ENCODE measurements at regions not wholly inside any gene's neighbourhood (a gene's known extent, or its start where the extent isn't known, plus 50 kb on each side); places are given as distances from the start of the nearest gene placed in this dataset.

- no peaks in the 10 kb centered on the region for H3K4me1 ChIP-seq (ENCODE audit: control insufficient read depth, insufficient read depth, low read length)
- no peak overlapping the region for H3K4me3 ChIP-seq (ENCODE audit: low read length)
- H3K4me2 ChIP-seq (ENCODE audit: low read length), result peak overlapping the region; percentile 50
- H3K9me3 ChIP-seq (replicated peaks; ENCODE audit: low read length), result no peaks in the 10 kb centered on the region
- no peak overlapping the region for H3K9ac ChIP-seq (ENCODE audit: low read depth, low read length)
- H3K27me3 ChIP-seq (ENCODE audit: control insufficient read depth, insufficient read depth, low read length), result no peaks in the 10 kb centered on the region
- no peaks in the 10 kb centered on the region for H3K36me3 ChIP-seq (ENCODE audit: insufficient read depth, low read length)
Measured at GRCh38 chr7:13179775-13180523, 492.5 kb downstream of the ARL4A start.

GRCh38 chr7:13181216-13181615, 493.8 kb downstream of the ARL4A start:
- no peak overlapping the region for H3K4me2 ChIP-seq (ENCODE audit: low read length)
- H3K4me1 ChIP-seq (ENCODE audit: control insufficient read depth, insufficient read depth, low read length), result no peaks in the 10 kb centered on the region
- H3K4me3 ChIP-seq (ENCODE audit: low read length), result no peak overlapping the region
- no peaks in the 10 kb centered on the region for H3K9me3 ChIP-seq (replicated peaks; ENCODE audit: low read length)
- no peak overlapping the region for H3K9ac ChIP-seq (ENCODE audit: low read depth, low read length)
- no peaks in the 10 kb centered on the region for H3K27me3 ChIP-seq (ENCODE audit: control insufficient read depth, insufficient read depth, low read length)
- H3K36me3 ChIP-seq (ENCODE audit: insufficient read depth, low read length), result no peaks in the 10 kb centered on the region

- H3K27me3 ChIP-seq (ENCODE audit: control insufficient read depth, insufficient read depth, low read length), result no peaks in the 10 kb centered on the region
- H3K4me2 ChIP-seq (ENCODE audit: low read length), result no peak overlapping the region
- no peaks in the 10 kb centered on the region for H3K36me3 ChIP-seq (ENCODE audit: insufficient read depth, low read length)
- no peak overlapping the region for H3K4me3 ChIP-seq (ENCODE audit: low read length)
- H3K9ac ChIP-seq (ENCODE audit: low read depth, low read length), result no peak overlapping the region
- H3K9me3 ChIP-seq (replicated peaks; ENCODE audit: low read length), result no peaks in the 10 kb centered on the region
- H3K4me1 ChIP-seq (ENCODE audit: control insufficient read depth, insufficient read depth, low read length), result no peaks in the 10 kb centered on the region
Measured at GRCh38 chr7:13185139-13185538, 497.7 kb downstream of the ARL4A start.

GRCh38 chr7:13188236-13188805, 500.9 kb downstream of the ARL4A start:
- Histone ChIP-seq H3K27me3 (ENCODE audit: control insufficient read depth, insufficient read depth, low read length) (no peaks in the 10 kb centered on the region), H3K9ac (ENCODE audit: low read depth, low read length) (no peak overlapping the region), H3K4me1 (ENCODE audit: control insufficient read depth, insufficient read depth, low read length) (no peaks in the 10 kb centered on the region), H3K4me3 (ENCODE audit: low read length) (no peak overlapping the region), H3K9me3 (replicated peaks; ENCODE audit: low read length) (no peaks in the 10 kb centered on the region), H3K4me2 (ENCODE audit: low read length) (no peak overlapping the region), H3K36me3 (ENCODE audit: insufficient read depth, low read length) (no peaks in the 10 kb centered on the region)

GRCh38 chr7:13188922-13189321, 501.5 kb downstream of the ARL4A start:
- no peaks in the 10 kb centered on the region for H3K9me3 ChIP-seq (replicated peaks; ENCODE audit: low read length)
- no peak overlapping the region for H3K9ac ChIP-seq (ENCODE audit: low read depth, low read length)

GRCh38 chr7:13189668-13190067, 502.2 kb downstream of the ARL4A start:
- H3K36me3 ChIP-seq (ENCODE audit: insufficient read depth, low read length), result no peaks in the 10 kb centered on the region
- no peak overlapping the region for H3K4me2 ChIP-seq (ENCODE audit: low read length)
- H3K4me1 ChIP-seq (ENCODE audit: control insufficient read depth, insufficient read depth, low read length), result no peaks in the 10 kb centered on the region
- H3K9me3 ChIP-seq (replicated peaks; ENCODE audit: low read length), result no peaks in the 10 kb centered on the region
- H3K4me3 ChIP-seq (ENCODE audit: low read length), result no peak overlapping the region
- no peaks in the 10 kb centered on the region for H3K27me3 ChIP-seq (ENCODE audit: control insufficient read depth, insufficient read depth, low read length)
- H3K9ac ChIP-seq (ENCODE audit: low read depth, low read length), result no peak overlapping the region

More at GRCh38 chr7:13188922-13189321, 501.5 kb downstream of the ARL4A start:
- H3K36me3 ChIP-seq (ENCODE audit: insufficient read depth, low read length), result no peaks in the 10 kb centered on the region
- no peaks in the 10 kb centered on the region for H3K27me3 ChIP-seq (ENCODE audit: control insufficient read depth, insufficient read depth, low read length)
- no peak overlapping the region for H3K4me3 ChIP-seq (ENCODE audit: low read length)
- H3K4me1 ChIP-seq (ENCODE audit: control insufficient read depth, insufficient read depth, low read length), result no peaks in the 10 kb centered on the region
- H3K4me2 ChIP-seq (ENCODE audit: low read length), result no peak overlapping the region

GRCh38 chr7:13197501-13197900, 510.1 kb downstream of the ARL4A start:
- Histone ChIP-seq H3K4me1 (ENCODE audit: control insufficient read depth, insufficient read depth, low read length) (peaks cover 10% of the 10 kb centered on the region), H3K36me3 (ENCODE audit: insufficient read depth, low read length) (no peaks in the 10 kb centered on the region), H3K27me3 (ENCODE audit: control insufficient read depth, insufficient read depth, low read length) (no peaks in the 10 kb centered on the region), H3K4me3 (ENCODE audit: low read length) (no peak overlapping the region), H3K9me3 (replicated peaks; ENCODE audit: low read length) (no peaks in the 10 kb centered on the region), H3K4me2 (ENCODE audit: low read length) (no peak overlapping the region), H3K9ac (ENCODE audit: low read depth, low read length) (no peak overlapping the region)

- no peak overlapping the region for H3K9ac ChIP-seq (ENCODE audit: low read depth, low read length)
- no peaks in the 10 kb centered on the region for H3K9me3 ChIP-seq (replicated peaks; ENCODE audit: low read length)
- no peaks in the 10 kb centered on the region for H3K27me3 ChIP-seq (ENCODE audit: control insufficient read depth, insufficient read depth, low read length)
- no peaks in the 10 kb centered on the region for H3K36me3 ChIP-seq (ENCODE audit: insufficient read depth, low read length)
- peaks cover 10% of the 10 kb centered on the region for H3K4me1 ChIP-seq (ENCODE audit: control insufficient read depth, insufficient read depth, low read length)
- H3K4me2 ChIP-seq (ENCODE audit: low read length), result no peak overlapping the region
- no peak overlapping the region for H3K4me3 ChIP-seq (ENCODE audit: low read length)
Measured at GRCh38 chr7:13198036-13198435, 510.6 kb downstream of the ARL4A start.

GRCh38 chr7:13198727-13199126, 511.3 kb downstream of the ARL4A start:
- no peaks in the 10 kb centered on the region for H3K9me3 ChIP-seq (replicated peaks; ENCODE audit: low read length)
- H3K9ac ChIP-seq (ENCODE audit: low read depth, low read length), result no peak overlapping the region
- H3K27me3 ChIP-seq (ENCODE audit: control insufficient read depth, insufficient read depth, low read length), result no peaks in the 10 kb centered on the region
- H3K4me2 ChIP-seq (ENCODE audit: low read length), result no peak overlapping the region
- H3K4me3 ChIP-seq (ENCODE audit: low read length), result no peak overlapping the region
- H3K4me1 ChIP-seq (ENCODE audit: control insufficient read depth, insufficient read depth, low read length), result peaks cover 10% of the 10 kb centered on the region
- H3K36me3 ChIP-seq (ENCODE audit: insufficient read depth, low read length), result no peaks in the 10 kb centered on the region

- Histone ChIP-seq H3K4me2 (ENCODE audit: low read length) (no peak overlapping the region), H3K27me3 (ENCODE audit: control insufficient read depth, insufficient read depth, low read length) (no peaks in the 10 kb centered on the region), H3K4me3 (ENCODE audit: low read length) (no peak overlapping the region), H3K4me1 (ENCODE audit: control insufficient read depth, insufficient read depth, low read length) (peaks cover 10% of the 10 kb centered on the region), H3K9ac (ENCODE audit: low read depth, low read length) (no peak overlapping the region), H3K36me3 (ENCODE audit: insufficient read depth, low read length) (no peaks in the 10 kb centered on the region), H3K9me3 (replicated peaks; ENCODE audit: low read length) (no peaks in the 10 kb centered on the region)
Measured at GRCh38 chr7:13201628-13202027, 514.2 kb downstream of the ARL4A start.

- Histone ChIP-seq H3K4me3 (ENCODE audit: low read length) (no peak overlapping the region), H3K27me3 (ENCODE audit: control insufficient read depth, insufficient read depth, low read length) (no peaks in the 10 kb centered on the region), H3K9me3 (replicated peaks; ENCODE audit: low read length) (no peaks in the 10 kb centered on the region), H3K9ac (ENCODE audit: low read depth, low read length) (no peak overlapping the region), H3K4me1 (ENCODE audit: control insufficient read depth, insufficient read depth, low read length) (no peaks in the 10 kb centered on the region), H3K4me2 (ENCODE audit: low read length) (no peak overlapping the region), H3K36me3 (ENCODE audit: insufficient read depth, low read length) (no peaks in the 10 kb centered on the region)
Measured at GRCh38 chr7:13217768-13218167, 530.3 kb downstream of the ARL4A start.

GRCh38 chr7:13225068-13225467, 537.6 kb downstream of the ARL4A start:
- no peak overlapping the region for H3K4me2 ChIP-seq (ENCODE audit: low read length)
- no peak overlapping the region for H3K9ac ChIP-seq (ENCODE audit: low read depth, low read length)
- H3K27me3 ChIP-seq (ENCODE audit: control insufficient read depth, insufficient read depth, low read length), result no peaks in the 10 kb centered on the region
- H3K4me3 ChIP-seq (ENCODE audit: low read length), result no peak overlapping the region
- H3K9me3 ChIP-seq (replicated peaks; ENCODE audit: low read length), result no peaks in the 10 kb centered on the region
- H3K4me1 ChIP-seq (ENCODE audit: control insufficient read depth, insufficient read depth, low read length), result no peaks in the 10 kb centered on the region
- H3K36me3 ChIP-seq (ENCODE audit: insufficient read depth, low read length), result no peaks in the 10 kb centered on the region
